Activated T-cell treated with anti-CD3 and anti-CD28 coated beads for 1 hour (primary cell): ENCODE measurements at regions not wholly inside any gene's neighbourhood (a gene's known extent, or its start where the extent isn't known, plus 50 kb on each side); places are given as distances from the start of the nearest gene placed in this dataset.

Experiments
- DNase-seq: peaks from one replicate; pipeline ENCODE4 v3.0.0-alpha.2; 2020; ENCODE audit warnings: low read depth

DNA sequence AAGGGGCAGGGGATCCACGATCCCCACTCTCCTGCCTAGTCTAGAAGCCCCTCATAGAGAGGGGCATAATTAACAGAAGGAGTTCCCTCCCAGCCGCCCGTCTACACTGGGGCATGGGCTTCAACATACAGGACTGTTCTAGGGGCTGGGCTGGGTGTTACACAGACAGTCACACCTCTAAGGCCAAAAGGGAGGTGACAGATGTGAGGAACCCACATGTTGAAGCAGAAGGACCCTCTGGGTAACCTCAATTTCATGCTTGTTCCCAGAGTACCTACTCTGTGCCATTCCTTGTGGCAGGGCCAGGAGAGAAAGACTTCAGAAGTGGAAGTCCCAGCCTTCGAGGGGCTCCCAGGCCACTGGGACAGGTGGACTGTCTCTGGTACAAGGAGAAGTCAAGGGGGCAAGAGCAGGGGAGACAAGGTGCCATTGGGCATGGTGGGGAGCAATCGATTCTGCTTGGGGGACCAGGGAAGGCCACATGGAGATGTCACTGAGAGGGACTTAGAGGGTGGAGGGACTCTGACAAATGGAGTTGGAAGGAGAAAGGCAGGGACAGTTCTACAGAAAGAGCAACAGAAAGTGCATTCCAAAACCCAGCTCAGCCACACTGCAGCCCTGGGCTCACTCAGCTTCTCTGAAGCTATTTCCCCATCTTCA is 71.3 kb downstream of the CPN2 start:
- no peak for DNase-seq

DNA sequence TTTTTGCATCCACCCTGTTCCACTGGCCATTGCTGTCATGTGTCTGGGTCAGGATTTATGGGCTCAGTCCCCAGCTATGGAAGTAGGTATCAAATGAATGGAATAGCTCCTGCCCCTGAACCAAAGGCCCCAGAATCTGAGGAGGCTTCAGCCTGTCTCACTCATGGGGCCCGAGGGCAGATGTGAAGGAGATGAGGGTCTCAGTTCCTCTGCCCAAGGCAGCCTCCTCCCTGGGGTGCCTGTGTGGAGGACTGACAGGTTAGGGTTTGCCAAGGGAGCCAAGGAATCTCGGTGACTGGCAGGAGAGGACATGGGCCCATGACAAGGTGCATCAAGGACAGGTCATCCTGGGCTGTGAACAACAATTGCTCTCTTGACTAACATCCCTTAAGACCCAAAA is 70.4 kb downstream of the CPN2 start:
- no peak for DNase-seq

DNA sequence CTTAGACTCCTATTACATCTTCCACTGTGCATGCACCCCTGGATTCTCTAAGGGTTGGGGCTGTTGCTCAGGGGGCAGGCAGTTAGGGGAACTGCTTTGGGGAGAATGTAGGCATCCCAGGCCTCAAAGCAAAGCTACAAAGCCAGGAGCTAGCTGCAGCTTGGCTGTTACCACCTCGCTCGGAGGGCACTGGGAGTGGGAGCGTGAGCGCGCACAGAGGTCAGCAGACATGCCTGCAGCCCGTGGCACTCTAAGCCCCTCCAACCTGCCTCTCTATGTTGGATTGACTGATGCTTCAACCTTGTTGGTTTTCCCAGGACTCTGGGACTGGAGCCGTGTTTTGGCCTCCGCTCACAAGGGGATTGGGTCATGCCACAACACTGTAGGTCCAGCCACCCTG is 69.8 kb downstream of the CPN2 start:
- DNase-seq = no peak

DNA sequence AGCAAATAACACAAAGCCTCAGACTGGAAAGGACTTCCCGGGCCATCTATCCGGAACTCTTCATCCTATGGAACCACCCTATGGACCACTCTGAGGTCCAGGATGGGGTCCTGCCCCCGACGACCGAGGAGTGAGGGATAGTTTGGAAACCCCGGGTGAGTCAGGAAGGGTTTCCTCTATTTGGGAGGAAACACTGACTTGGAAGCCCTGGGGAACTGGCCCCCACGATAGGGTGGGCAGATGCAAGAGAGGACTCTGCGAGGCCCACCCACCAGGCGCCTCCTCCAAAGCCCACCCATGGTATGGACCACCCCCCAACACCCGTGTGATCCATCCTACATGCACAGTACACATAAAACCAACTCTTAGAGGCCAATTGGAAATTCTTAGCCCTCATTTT is 69.4 kb downstream of the CPN2 start:
- no peak for DNase-seq

DNA sequence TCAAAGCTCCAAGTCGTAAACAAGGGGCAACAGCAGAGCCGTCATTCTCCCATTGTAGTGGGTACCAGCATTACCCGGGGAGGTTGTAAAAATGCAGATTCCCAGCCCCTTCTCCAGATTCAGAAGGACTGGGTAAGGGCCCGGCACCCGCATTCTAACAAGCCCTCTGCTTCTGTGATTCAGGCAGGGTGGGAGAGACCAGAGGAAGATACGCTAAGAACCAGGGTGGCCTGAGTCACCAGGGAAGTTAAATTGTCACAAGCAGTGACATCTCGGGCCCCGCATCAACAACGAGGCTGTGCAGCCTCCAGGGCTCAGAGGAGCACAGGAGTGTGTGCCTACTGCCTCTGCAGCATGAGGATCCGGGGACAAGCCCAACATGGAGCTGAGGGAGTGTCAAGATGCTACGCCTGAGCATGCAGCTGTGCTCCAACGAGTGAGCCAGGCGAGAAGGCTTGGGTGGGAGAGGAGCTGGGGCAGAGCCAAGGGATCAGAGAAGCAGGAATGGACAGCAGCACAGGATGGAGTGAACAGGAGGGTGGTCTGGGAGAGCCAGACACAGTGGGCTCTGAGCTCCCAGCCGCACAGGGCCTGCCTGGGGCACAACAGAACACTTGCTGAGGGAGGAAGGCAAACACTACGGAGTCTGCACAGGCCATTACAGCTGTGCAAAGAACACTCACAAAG is 68.5 kb downstream of the CPN2 start:
- DNase-seq = no peak

GRCh38 chr3:194283221-194284006 is 67.7 kb downstream of the CPN2 start:
- DNase-seq = no peak

DNA sequence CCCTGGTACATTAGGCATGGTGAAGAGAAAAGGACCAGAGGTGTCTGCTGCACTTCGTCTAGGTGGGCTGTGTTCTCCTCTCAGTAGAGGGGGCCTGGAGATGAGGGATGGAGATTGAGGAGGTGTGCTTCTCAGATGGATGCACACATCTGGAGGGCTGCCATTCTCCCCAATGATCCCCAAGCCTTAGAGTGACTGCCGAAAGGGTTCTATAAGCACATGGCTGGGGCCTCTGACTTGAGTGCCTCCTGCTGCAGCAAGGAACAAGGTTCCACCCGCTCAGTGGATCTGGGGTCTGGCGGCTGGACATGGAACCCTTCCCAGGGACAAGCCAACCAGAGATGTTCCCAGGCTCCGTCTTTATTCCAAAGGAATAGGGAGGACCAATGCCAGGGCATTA is 66.8 kb downstream of the CPN2 start:
- DNase-seq = no peak

GRCh38 chr3:194285024-194285849 is 65.9 kb downstream of the CPN2 start:
- no peak for DNase-seq

GRCh38 chr3:194285850-194286197 is 65.3 kb downstream of the CPN2 start:
- no peak for DNase-seq

DNA sequence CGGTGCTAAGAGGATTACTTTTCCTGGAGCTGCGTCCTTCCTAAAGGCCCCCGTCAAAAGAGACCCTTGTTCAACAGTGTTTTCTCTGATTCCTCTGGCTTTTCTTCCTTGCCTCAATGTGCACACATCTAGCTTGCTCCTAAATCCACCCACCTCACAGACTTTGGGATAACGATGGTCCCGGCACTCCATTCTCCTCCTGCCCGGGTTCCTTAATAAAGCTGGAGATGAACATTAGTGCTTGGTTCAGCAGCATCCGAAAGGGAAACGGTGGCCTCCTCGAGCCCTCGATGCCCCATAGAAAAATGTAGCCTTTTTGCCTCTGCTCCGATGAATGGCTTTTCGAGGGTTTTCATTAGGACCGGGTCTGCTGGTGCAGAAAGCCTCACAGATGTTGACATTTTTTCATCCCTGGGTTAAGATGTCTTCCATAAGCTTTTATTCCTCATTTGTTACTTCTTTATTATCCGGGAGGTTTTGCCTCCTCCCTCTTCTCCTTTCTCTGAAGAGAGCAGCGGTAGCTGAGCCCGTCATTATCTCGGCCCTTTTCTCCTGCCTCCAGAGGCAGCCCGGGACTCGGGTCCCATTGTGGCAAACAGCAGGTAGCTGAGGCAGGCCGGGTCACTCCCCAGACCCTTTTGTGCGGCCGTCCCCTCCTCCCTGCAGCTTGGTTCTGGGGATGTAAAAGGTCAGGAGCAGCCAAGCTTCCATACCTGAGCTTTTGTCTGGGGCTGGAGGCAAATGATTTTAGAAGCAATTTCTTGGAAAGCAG is 64.6 kb downstream of the CPN2 start:
- DNase-seq = no peak

- DNase-seq = no peak
These were observed 63.8 kb downstream of the CPN2 start for GRCh38 chr3:194287374-194287773.

DNA sequence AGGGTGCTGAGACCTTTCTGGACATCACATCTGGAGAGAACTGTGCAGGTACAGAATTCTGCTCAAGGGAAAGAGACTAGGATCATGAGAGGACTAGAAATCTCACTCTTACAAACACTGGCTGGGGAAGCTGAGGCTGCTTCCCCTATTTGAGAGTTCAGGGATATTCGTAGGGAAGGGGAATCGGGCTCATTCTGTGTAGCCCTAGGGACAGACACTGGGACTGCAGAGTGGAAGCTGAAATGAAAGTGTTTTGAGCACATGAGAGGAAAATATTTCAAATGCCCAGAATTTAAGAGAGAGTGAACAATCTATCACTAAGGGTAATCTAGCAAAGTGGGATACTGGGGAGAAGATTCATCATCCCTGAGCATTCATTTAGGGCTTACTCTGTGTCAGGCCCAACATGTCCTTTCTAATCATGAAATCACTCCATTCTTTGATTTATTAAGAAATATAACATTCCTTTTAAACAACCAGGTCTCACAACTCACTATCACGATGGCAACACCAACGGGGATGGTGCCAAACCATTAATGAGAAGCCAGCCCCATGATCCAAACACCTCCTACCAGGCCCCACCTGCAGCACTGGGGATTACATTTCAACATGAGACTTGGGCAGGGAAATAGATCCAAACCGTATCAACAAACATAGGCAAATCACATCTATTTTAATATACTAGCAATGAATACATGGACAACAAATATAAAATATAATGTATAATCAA is 63.0 kb downstream of the CPN2 start:
- no peak for DNase-seq
